GM19452 (cell line): ENCODE measurements at regions not wholly inside any gene's neighbourhood (a gene's known extent, or its start where the extent isn't known, plus 50 kb on each side); places are given as distances from the start of the nearest gene placed in this dataset.
"Not testable (repeated sequence)": the region's sequence is repeated elsewhere in the genome, so short reads cannot be mapped to it uniquely, and the experiment has no call there.

ENCODE experiments used
- ATAC-seq: cut with Tn5 transposase; IDR thresholded peaks from one replicate; pipeline ENCODE4 v1.9.1; 2021; ENCODE audit not compliant: unreplicated experiment

- no peak for ATAC-seq
Measured at GRCh38 chr12:60644076-60644475, 1048.2 kb downstream of the SLC16A7 start.

DNA sequence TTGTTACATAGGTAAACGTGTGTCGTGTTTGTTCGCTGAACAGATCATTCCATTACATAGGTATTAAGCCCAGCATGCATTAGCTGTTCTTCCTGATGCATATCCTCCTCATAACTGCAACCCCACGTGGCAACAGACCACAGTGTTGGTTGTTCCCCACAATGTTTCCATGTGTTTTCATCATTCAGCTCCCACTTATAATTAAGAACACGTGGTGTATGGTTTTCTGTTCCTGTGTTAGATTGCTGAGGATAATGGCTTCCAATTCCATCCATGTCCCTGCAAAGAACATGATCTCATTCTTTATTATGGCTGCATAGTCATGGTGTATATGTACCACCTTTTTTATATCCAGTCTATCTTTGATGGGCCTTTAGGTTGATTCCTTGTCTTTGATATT, 1071.1 kb downstream of the SLC16A7 start:
- ATAC-seq: no peak

DNA sequence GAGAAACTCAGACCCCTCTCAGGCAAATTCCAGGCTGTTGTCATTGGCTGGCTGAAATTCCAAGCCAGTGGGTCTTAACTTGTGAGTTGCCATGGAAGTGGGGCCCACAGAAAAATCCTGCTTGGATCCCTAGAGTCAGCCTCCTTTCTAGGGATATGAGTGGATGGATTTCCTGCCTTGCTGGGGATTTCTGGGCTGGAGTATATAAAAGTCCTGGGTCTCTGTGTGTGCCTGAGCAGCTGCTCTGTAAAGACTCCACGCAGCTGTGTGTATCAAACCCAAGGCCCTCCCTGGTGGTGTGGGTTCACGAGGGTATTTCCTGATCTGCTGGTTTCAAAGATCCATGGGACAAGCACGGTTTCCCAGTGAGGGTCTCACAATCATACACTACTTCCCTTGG, 1077.1 kb downstream of the SLC16A7 start:
- no peak for ATAC-seq

GRCh38 chr12:60684988-60685655, 1089.3 kb downstream of the SLC16A7 start:
- ATAC-seq: no peak

- no peak for ATAC-seq
Measured at GRCh38 chr12:60689137-60689536, 1093.3 kb downstream of the SLC16A7 start.

DNA sequence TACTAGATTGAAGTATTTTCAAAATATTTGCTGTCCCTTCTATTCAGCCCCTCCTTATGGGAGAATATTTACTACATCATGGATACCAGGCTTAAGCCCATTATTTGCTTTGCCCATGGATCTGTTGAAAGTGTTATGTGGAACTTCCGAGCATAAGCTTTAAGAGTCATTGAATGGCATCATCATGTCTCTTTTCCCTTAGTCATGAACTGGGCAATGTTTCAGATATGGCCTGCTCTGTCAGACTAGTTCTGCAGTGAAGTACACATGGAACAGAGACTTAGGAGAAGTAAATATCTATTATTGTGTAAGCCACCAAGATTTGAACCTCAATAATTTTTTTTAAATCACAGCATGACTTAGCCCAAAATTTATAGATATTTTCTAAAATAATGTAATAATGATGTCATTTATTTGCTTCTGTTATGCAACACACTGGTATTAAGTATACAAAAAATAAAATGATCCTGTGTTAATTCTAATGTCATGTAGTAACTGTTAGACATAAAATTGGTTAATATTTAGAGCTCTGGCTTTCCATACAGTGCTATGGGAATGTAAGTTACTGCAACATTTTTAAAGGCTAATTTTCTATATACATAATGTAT, 1097.3 kb downstream of the SLC16A7 start:
- ATAC-seq: no peak

DNA sequence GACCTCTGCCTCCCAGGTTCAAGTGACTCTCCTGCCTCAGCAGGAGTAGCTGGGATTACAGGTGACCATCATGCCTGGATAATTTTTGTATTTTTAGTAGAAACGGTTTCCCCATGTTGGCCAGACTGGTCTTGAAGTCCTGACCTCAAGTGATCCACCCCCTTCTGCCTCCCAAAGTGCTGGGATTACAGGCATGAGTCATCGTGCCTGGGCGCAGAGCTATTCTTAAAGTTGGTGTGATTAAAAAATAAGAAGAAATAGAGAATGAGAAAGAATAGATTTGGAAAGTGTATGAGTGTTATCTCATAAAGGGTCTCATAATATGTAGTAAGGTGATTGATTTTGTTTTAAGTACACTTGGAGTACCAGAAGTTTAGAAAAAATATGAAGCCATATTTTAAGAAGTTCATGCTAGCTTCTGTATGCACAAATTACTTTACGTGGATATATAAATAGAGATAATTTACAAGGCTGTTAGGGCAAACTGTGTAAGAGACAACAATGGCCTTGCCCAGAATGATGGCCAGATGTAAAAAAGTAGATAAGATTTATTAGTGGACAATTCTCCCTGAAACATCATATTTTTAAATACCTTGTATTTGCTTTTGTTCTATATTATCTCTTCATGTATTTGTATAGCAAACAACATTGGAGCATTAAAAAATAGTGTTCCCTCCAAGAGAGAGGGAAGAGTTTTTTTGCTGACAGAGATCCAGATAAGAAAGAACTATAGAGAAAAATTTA, 1108.5 kb downstream of the SLC16A7 start:
- ATAC-seq: no peak

- ATAC-seq: no peak
Measured at GRCh38 chr12:60710246-60710645, 1114.4 kb downstream of the SLC16A7 start.

DNA sequence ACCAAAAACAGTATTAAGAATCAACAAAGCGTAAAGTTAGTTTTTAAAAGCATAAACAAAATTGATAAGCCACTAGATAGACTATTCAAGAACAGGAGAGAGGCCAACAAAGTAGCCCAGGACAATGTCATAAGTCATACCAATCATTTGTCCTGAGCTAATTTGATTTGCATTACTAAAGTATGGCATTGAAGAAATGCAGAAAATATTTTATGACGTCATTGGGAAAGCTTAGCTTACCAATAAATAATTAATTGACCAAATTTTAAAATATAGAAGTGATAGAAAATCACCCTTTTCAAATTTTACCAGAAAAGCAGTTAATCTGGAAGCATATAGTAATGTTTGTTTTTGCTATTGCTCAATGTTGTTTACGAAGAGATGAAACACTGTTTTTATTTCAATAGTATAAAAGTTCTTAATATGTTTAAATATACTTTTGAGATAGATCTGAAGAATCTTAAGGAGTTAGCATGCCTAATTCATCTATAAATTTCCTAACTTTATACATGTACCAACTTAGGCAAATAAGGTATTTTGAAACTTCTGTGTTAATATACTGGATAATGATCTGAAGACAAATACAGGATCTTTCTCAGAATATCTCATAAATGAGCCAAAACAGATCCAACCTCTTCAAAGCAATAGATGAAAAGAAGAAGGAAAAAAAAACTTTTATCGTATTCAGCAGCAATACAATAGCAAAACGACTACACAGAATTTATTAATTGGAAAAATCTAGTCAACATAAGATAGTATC, 1118.5 kb downstream of the SLC16A7 start:
- ATAC-seq: no peak

DNA sequence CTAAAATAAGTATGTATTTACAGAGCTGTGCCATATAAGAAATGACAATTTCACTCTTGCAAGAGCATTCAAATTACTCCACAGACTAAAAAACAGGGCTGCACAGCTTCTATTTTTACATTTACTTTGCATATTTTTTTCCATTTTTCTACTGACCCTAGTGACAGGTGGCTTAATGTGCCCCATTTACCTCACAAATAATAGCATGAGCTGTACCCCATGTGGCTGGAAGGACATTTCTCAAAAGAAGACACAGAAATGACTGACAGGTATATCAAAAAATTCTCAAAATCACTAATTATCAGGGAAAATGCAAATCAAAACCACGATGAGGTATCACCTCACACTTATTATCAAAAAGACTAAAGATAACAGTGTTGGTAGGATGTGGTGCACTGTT, 1128.6 kb downstream of the SLC16A7 start:
- no peak for ATAC-seq

DNA sequence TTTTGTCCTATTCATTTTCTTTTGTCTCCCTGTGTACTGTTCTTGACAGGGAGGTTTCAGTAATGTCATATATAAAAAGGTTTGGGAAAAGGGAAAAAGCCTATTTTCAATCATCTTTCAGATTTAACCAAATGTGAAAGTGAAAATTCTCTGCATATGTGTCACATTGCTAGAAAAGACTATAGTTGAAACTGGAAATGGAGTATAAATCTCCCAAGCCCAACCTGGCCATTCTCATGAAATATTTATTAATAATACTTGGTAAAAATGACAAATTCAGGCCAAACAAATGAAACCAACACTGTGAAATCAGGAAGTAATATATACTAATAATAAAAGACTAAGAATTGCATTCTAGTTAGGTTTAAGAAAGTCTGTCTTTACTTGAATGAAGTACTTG, 1129.2 kb downstream of the SLC16A7 start:
- ATAC-seq: no peak

- ATAC-seq: no peak
Measured at GRCh38 chr12:60752589-60752988, 1156.8 kb downstream of the SLC16A7 start.

DNA sequence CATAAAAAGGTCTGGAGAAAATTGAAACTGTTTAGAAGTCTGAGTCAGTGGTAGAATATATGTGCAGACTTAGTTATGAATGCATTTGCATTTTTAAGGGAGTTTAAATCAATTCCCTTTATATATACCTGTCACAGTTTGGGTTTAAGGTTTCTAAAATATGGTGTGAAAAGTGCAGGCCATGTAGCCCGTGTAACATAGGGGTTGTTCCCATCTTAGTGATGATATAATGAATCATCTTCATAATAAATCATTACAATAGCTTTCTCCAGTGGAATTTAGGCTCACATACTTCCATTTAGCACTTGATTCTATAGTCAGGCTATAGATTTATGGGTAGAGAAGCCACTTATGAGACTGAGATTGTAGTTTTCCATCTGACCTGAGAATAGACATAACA, 1162.4 kb downstream of the SLC16A7 start:
- ATAC-seq: no peak

DNA sequence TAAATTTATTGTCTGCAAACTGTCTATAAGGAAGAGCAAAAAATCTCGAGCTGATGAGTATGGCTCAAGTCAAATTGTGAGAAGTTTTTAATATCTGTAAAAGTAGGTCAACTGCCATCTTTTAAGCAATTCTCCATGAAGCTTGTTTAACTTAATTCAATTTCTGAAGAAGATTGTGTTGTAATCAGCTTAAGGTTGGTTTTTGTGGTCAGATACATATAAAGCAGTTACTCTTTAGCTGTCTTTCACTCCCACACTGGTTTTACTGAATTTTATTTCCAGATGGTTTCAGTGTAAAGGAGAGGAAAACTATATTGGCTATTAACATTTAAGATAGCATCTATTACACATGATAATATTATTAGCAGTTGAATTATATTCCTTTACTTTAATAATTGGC, 1165.1 kb downstream of the SLC16A7 start:
- ATAC-seq: no peak

DNA sequence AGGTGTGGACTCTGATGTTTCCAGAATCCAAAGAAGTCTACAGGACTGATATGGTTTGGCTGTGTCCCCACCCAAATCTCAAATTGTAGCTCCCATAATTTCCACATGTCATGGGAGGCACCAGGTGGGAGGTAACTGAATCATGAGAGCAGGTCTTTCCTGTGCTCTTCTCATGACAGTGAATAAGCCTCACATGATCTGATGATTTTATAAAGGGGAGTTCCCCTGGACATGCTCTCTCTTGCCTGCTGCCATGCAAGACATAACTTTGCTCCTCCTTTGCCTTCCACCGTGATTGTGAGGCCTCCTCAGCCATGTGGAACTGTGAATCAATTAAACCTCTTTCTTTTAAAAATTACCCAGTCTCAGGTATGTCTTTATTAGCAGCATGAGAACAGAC, 1205.3 kb downstream of the SLC16A7 start:
- ATAC-seq: not testable (repeated sequence)

- no peak for ATAC-seq
Measured at GRCh38 chr12:60803147-60803546, 1207.3 kb downstream of the SLC16A7 start.

- ATAC-seq: no peak
Measured at GRCh38 chr12:60805364-60805763, 1209.5 kb downstream of the SLC16A7 start.

- ATAC-seq: no peak
Measured at GRCh38 chr12:60819794-60820193, 1224.0 kb downstream of the SLC16A7 start.

DNA sequence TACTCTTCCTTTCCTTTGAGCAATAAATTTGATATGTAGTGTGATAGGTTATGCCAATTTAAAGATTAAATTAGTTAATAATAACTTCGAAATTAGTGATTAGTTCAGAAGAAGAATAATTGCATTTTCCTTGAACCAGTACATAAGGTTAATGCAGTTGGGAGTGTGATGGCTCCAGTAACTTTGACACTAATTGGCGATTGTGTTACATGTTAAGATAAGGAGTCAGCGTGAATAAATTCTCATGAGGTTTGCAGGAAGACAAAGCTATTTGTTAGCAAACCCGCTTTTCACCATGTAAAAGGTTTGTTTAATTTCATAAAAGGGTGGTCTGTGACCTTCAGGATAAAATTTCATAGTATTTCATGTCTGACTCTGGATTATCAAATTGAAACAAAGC, 1226.8 kb downstream of the SLC16A7 start:
- ATAC-seq: no peak

DNA sequence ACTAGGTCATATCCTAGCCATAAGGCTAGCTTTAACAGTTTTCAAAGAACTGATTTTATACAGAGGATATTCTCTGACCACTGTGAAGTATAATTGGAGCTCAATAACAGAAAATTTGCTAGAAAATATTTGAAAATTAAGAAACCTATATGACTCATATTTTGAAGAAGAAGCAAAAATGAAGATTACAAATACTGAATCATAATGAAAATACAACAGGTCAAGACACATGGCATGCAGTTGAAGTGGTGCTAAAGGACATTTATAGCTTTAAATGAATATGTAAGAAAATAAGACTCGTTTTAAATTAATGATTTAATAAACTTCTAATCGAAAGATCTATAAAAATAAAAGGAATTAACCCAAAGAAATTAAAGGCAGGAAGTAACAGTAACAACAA, 1234.6 kb downstream of the SLC16A7 start:
- no peak for ATAC-seq

GRCh38 chr12:60832290-60832689, 1236.5 kb downstream of the SLC16A7 start:
- no peak for ATAC-seq

DNA sequence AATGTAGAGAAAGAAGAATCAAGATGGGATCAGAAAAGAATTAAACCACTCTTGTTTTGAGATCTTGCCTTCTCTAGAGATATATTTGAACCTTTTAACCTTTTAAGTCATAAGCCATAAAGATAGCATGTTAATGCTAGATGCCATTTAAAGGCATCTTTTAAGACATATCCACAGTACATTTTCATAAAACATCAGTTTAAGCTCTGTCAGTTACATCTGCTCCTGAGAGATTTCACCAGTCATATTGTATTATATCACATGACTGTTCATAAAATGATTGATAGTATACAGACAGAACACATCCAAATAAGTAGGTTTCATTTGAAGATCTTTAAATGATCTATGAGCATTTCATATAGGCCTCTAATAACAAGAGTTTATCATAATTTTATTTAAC, 1238.5 kb downstream of the SLC16A7 start:
- ATAC-seq: no peak
